ENCODE measurements at regions not wholly inside any gene's neighbourhood (a gene's known extent, or its start where the extent isn't known, plus 50 kb on each side); places are given as distances from the start of the nearest gene placed in this dataset.
A peak's percentile ranks its signal among the peaks of the same experiment; 100 is the strongest.

- Histone ChIP-seq H3K27ac (no peak overlapping the region), H3K4me1 (ENCODE audit: insufficient read depth) (no peaks in the 10 kb centered on the region), H3K27me3 (no peaks in the 10 kb centered on the region), H3K9me3 (no peaks in the 10 kb centered on the region), H3K4me3 (no peak overlapping the region), H3K36me3 (no peaks in the 10 kb centered on the region)
- intact Hi-C loops (cut with DNase I): no loop called here
- TF ChIP-seq EP300 (IDR thresholded peaks at IDR 0.05): no peak
- TF ChIP-seq CTCF (IDR thresholded peaks at IDR 0.05): no peak
- no peak for DNase-seq
- 57 to 86% (median 83%) methylated on average over 7 of the region's 7 CpGs for whole genome bisulfite sequencing, 3 donors
Observed at GRCh38 chr13:37925878-37926473, 56.4 kb upstream of the TRPC4 start.

- no peaks in the 10 kb centered on the region for H3K9me3 ChIP-seq
- H3K27ac ChIP-seq: no peak overlapping the region
- no peaks in the 10 kb centered on the region for H3K4me1 ChIP-seq (ENCODE audit: insufficient read depth)
- H3K36me3 ChIP-seq: no peaks in the 10 kb centered on the region
- TF ChIP-seq POLR2A (IDR thresholded peaks at IDR 0.05) (no peak), CTCF (IDR thresholded peaks at IDR 0.05) (no peak), EP300 (IDR thresholded peaks at IDR 0.05) (no peak)
- intact Hi-C loops (cut with DNase I): no loop called here
- no peak overlapping the region for H3K4me3 ChIP-seq
- DNase-seq: no peak
- no peaks in the 10 kb centered on the region for H3K27me3 ChIP-seq
Observed at GRCh38 chr13:37923236-37923635, 53.7 kb upstream of the TRPC4 start.

- WGBS, 3 donors: 3 to 15% (median 10%) methylated on average over 4 of the region's 4 CpGs
- no peak for DNase-seq
- Histone ChIP-seq H3K4me3 (peak overlapping the region; percentile 5), H3K9me3 (no peaks in the 10 kb centered on the region), H3K4me1 (ENCODE audit: insufficient read depth) (peaks cover 2% of the 10 kb centered on the region), H3K27ac (no peak overlapping the region), H3K36me3 (no peaks in the 10 kb centered on the region), H3K27me3 (no peaks in the 10 kb centered on the region)
- TF ChIP-seq POLR2A (IDR thresholded peaks at IDR 0.05) (no peak), CTCF (IDR thresholded peaks at IDR 0.05) (no peak), EP300 (IDR thresholded peaks at IDR 0.05) (no peak)
- intact Hi-C loops (cut with DNase I): no loop called here
Observed at GRCh38 chr13:37919329-37919880, 49.8 kb upstream of the TRPC4 start.
